T1000 (cell line): ENCODE measurements at regions not wholly inside any gene's neighbourhood (a gene's known extent, or its start where the extent isn't known, plus 50 kb on each side); places are given as distances from the start of the nearest gene placed in this dataset.

Source experiments
- DNase-seq: peaks from one replicate; lab custom pipeline; 2025; ENCODE audit warnings: mixed read lengths; lab: John Stamatoyannopoulos, UW

- no peak for DNase-seq
Measured at GRCh38 chr4:176383273-176384077, 63.7 kb downstream of the SPCS3 start.

DNA sequence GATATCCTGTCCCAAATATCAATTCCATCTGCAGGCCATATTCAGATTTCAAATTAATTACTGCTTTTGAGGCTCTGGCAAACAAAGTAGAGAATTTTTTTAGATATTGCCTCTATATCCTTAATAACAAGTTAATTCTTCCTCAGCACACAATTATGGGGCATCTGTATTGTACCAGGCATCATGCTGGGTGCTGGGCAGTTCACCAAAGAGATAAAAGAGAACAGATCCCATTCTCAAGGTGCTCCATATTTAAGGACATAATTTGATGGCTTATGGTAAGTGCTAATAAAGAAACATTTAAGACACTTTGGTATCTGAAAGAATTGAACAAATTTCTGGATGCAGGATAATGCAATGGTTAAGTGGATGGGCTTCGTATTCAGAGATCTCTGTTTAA is 65.8 kb downstream of the SPCS3 start:
- DNase-seq = no peak

- DNase-seq = no peak
Measured at GRCh38 chr4:176387571-176387970, 67.8 kb downstream of the SPCS3 start.

DNA sequence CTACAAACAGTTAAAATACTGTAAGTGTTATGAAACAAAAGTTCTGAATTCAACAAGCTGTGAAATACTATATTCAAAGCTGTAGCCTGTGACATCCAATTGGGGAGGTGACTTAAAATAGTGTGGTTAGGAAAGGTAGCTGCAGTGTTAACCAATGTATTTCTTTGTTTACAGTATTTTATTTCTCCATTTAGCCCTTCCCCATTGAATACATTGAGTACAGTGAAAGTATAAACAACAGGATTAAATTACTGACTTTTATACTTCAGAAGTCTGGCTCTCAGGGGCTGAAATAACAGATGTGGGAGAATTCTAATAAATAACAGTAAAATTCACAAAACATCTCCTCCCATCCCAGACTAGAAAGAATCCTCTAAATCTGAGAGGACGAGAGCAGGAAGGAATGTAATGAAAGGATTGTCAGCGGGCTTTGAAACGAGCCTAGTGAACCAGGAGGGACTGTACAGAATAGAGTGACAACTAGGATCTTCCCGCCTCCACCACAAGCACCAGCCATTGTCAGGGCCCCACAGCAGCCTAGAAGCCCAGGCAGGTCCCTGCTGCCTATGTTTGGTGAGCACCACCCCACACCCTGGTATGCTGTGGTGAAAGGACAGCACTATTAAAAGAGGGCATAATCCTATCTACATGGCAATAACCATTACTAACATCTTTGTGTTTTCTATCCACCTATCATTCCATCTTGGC is 73.7 kb downstream of the SPCS3 start:
- no peak for DNase-seq

- DNase-seq = peak; percentile 17
Measured at GRCh38 chr4:176400816-176401461, 81.2 kb downstream of the SPCS3 start.

DNA sequence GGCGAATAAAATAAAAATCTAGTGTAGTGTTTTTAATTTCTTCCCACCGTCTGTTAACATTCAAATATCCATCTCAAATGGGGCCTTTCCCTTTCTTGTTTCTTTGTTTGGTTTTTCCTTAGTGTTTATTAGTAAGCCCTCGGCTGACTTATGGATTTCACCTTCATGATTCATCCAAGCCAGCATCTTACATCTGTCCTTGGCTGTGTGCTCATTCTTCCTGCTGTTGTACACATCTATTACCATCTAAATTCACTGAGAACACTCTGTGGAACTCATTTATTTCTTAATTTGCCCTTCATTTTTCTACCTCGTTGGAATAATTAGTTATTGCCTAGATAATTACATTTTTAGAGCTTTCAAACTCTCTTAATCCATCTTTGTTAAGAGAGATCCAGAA is 84.9 kb downstream of the SPCS3 start:
- DNase-seq = no peak

DNA sequence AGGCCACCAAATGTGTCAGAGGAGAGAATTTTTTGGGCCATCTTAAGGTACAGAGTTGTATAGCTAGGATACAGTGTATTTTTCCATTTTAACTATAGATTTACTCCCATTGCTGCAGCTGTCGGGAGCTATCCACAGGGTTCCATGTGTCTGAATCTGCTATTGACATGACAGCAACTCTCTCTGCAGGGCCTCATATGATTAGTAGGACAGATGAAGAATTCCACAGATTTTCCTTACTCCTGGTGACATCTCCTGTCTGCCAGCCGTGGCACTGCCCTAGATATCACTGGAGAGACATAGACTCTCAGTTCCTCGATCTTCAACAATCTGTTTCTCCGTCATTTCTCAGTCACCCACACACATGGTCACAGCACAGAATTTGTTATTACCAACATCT is 86.5 kb downstream of the SPCS3 start:
- no peak for DNase-seq

GRCh38 chr4:176406736-176407135 is 87.0 kb downstream of the SPCS3 start:
- no peak for DNase-seq

- DNase-seq = no peak
Measured at GRCh38 chr4:176409627-176410026, 89.9 kb downstream of the SPCS3 start.

GRCh38 chr4:176413171-176413570 is 93.4 kb downstream of the SPCS3 start:
- no peak for DNase-seq

DNA sequence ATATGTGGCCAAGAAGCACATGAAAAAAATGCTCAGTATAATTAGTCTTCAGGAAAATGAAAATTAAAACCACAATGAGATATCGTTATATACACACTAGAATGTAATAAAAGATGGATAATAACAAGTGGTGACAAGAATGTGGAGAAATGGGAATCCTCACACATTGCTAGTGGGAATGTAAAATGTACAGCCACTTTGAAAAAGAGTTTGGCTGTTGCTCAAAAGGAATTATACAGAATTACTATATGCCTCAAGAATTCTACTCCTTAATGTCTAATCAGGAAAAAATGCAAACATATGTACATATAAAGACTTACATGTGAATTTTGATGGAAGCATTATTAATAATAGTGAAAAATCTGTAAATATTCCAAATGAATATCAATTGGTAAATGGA is 102.2 kb downstream of the SPCS3 start:
- DNase-seq = no peak

- DNase-seq = no peak
Measured at GRCh38 chr4:176422511-176422910, 102.7 kb downstream of the SPCS3 start.

GRCh38 chr4:176425035-176425434 is 105.3 kb downstream of the SPCS3 start:
- no peak for DNase-seq

DNA sequence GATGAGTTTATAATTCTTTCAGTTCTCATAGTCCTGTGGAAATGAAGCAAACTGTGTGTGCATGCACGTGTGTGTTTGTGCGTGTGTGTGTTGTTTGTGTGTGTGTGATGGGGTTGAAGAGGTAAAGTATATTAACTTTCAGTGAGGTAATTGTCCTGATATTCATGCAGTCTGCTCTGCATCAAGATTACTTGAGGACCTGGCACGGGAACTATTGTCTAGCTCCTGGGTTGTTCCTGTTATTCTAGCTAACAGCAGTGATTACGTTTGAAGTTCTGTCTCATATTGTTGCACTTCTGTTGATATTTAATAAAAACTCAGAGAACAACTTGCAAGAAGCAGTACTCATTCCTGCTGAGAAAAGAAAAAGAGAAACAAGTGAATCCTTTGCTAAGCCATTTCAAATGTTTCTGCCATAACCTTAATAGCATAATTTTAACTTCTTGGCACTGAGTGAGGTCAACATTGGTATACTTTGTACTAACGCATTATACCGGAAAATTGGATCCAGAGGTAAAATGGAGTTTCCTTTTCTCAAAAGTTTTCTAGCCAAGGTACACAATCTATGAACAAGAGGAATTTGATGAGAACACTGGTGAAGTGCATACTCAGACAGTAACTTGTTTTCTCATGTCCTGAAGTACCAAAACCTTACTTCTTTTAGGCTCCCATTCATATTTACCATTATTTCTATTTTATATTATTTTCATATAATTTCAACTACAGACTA is 113.2 kb downstream of the SPCS3 start:
- no peak for DNase-seq

DNA sequence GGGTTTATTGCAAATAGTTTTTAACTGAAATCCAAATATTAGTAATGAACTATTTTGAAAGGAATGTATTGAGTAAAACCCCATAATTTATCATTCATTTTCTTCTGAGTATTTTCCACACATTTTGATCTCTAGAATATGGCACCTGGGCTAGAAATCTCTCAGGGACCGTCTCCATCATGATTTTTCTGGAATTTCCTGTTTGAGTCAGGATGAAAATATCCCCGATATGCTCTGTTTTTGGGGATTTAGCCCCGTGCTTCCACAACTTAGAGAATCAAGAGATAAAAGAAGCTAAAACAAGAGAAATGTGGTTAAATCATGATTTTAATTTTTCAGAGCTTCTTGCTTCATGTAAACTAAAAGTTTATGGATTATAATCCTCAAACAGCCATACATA is 114.2 kb downstream of the SPCS3 start:
- no peak for DNase-seq

- DNase-seq = no peak
Measured at GRCh38 chr4:176435901-176436292, 116.1 kb downstream of the SPCS3 start.

DNA sequence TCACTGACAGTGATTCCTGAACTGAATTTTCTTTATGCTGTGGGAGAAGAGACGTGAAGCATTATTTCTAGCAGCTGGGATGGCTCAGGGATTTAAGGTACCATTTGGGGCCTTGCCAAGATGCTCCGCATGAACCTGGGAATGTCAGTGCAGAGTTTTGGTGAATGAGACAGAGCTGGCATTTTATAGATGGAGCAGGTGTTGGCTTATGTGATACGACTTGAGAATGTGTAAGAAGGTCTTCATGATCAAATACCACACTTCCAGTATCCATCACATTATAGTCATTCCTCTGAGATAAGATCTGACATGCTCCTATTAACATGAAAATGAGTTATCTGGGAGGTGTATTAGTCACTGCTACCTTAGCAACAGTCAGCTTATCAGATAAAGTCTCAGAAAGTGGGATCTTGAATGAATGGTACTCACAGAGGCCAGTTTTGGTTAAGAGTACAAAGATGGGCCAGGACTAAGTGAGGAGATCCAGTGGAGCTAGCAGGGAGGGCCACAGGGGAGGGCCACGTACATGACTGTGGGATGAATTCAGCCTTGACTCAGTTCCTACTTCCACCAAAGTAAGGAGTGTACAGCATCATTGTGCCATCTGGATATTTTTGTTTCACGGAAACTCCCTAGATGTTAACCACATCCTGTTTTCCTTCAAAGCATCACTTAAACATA is 116.7 kb downstream of the SPCS3 start:
- DNase-seq = peak; percentile 63

- DNase-seq = no peak
Measured at GRCh38 chr4:176437756-176438155, 118.0 kb downstream of the SPCS3 start.

- DNase-seq = no peak
Measured at GRCh38 chr4:176438401-176438800, 118.6 kb downstream of the SPCS3 start.

DNA sequence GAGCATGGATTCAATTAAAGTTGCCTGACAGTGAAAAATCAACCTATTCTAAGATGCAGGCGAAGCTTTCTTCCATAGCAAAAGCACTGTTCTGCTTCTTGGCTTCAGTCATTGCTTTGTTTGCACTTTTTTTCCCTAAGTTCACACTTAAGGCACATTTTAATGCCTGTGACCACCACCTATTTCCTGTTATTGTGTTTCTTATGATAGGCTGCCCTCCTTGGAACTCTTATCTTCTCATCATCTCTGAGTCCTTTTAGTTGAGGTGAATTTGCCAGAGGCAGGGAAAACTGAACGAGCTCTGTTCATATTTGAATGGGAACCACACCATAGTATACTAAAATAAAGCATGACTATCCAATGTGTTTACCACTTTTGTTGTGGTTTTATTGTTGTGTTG is 119.8 kb downstream of the SPCS3 start:
- no peak for DNase-seq

- DNase-seq = no peak
Measured at GRCh38 chr4:176440698-176441097, 120.9 kb downstream of the SPCS3 start.

GRCh38 chr4:176441594-176441993 is 121.8 kb downstream of the SPCS3 start:
- DNase-seq = no peak
